Naive B cell (primary cell): ENCODE measurements at regions not wholly inside any gene's neighbourhood (a gene's known extent, or its start where the extent isn't known, plus 50 kb on each side); places are given as distances from the start of the nearest gene placed in this dataset.
A peak's percentile ranks its signal among the peaks of the same experiment; 100 is the strongest.

Source experiments
- ATAC-seq, 2 donors: fragments of 150-1000 bp; cut with Tn5 transposase; 2 replicates each; pipeline ENCODE4 v1.10.0; 2021; ENCODE audit warnings: low read depth in 2 of 2, mild to moderate bottlenecking in 2 of 2, moderate library complexity in 2 of 2
- DNase-seq: peaks from one replicate; pipeline ENCODE4 v3.0.0; 2022
- H3K27ac Mint-ChIP-seq, 6 donors: one replicate each; pipeline ENCODE4 v1.8.0; 2020 to 2022; ENCODE audit warnings: mild to moderate bottlenecking in 6 of 6, mixed read lengths in 6 of 6, moderate library complexity in 5 of 6, inconsistent platforms in 2 of 6
- H3K27me3 Mint-ChIP-seq, 3 donors: one replicate each; pipeline ENCODE4 v1.8.0; 2021 to 2022; ENCODE audit warnings: mixed read lengths in 3 of 3, mild to moderate bottlenecking in 1 of 3
- H3K36me3 Mint-ChIP-seq, 2 donors: one replicate each; pipeline ENCODE4 v1.8.0; 2020 to 2022; ENCODE audit warnings: mixed read lengths in 2 of 2, inconsistent platforms in 1 of 2, mild to moderate bottlenecking in 1 of 2
- H3K4me1 Mint-ChIP-seq, 3 donors: one replicate each; pipeline ENCODE4 v1.8.0; 2020 to 2022; ENCODE audit warnings: mixed read lengths in 3 of 3, inconsistent platforms in 1 of 3, mild to moderate bottlenecking in 1 of 3, moderate library complexity in 1 of 3
- H3K4me3 Mint-ChIP-seq, 8 donors: one replicate each; pipeline ENCODE4 v1.8.0; 2020 to 2022; ENCODE audit warnings: mild to moderate bottlenecking in 8 of 8, mixed read lengths in 8 of 8, moderate library complexity in 8 of 8, inconsistent platforms in 2 of 8
- H3K9me3 Mint-ChIP-seq, 7 donors: one replicate each; pipeline ENCODE4 v1.8.0; 2020 to 2022; ENCODE audit warnings: mixed read lengths in 7 of 7, mild to moderate bottlenecking in 5 of 7, inconsistent platforms in 2 of 7, moderate library complexity in 1 of 7

- DNase-seq (no peak), ATAC-seq (no peak)
- peaks cover 0 to 14% (median 4%) of the 10 kb centered on the region in 7 donors for H3K9me3 Mint-ChIP-seq
- no peaks in the 10 kb centered on the region for H3K36me3 Mint-ChIP-seq
- no peak overlapping the region for H3K4me3 Mint-ChIP-seq
- no peak overlapping the region for H3K27ac Mint-ChIP-seq
- H3K4me1 Mint-ChIP-seq: no peaks in the 10 kb centered on the region
- H3K27me3 Mint-ChIP-seq: peaks cover 0 to 10% (median 5%) of the 10 kb centered on the region in 3 donors
Observed at GRCh38 chr10:24793648-24794379, 70.1 kb upstream of the ARHGAP21 start.

- DNase-seq (no peak), ATAC-seq (no peak)
- H3K4me3 Mint-ChIP-seq: no peak overlapping the region
- no peaks in the 10 kb centered on the region for H3K4me1 Mint-ChIP-seq
- H3K36me3 Mint-ChIP-seq: no peaks in the 10 kb centered on the region
- H3K27ac Mint-ChIP-seq: no peak overlapping the region
- H3K27me3 Mint-ChIP-seq: peaks cover 0 to 10% (median 5%) of the 10 kb centered on the region in 3 donors
- H3K9me3 Mint-ChIP-seq: peaks cover 0 to 11% (median 4%) of the 10 kb centered on the region in 7 donors
Observed at GRCh38 chr10:24792638-24793037, 69.0 kb upstream of the ARHGAP21 start.

DNA sequence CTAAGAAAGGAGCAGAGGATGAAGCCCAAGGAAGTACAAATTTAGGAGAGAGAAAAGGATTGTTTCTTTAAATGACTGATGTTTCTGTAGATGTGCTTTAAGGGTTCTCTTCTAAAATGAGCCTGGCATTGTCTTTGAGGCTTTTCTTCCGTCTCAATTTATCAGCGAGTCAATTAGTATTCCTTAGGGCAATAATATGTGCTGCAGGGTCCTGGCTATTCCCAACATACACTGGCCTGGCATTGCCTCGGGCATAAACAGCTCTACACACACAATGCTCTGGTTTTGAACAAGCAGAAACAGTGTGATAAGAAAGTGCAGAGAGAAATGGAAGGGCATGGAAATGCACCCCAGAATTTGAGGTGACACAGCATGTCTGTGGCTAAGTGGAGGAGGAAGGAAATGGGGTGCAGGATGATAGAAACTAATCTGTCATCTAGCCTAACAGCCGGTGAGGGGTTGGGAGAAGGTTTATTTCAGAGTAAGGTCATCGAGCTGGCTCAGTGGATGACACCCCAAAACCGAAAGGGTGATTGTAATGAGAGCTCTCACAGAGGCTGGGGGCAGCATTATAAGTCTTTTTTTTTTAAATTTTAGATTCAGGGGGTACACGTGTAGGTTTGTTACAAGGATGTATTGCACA lies 67.5 kb upstream of the ARHGAP21 start:
- Mint-ChIP-seq H3K4me3 (no peak overlapping the region), H3K9me3 (peaks cover 0 to 9% (median 2%) of the 10 kb centered on the region in 7 donors), H3K36me3 (no peaks in the 10 kb centered on the region), H3K27ac (no peak overlapping the region), H3K4me1 (no peaks in the 10 kb centered on the region), H3K27me3 (peaks cover 0 to 10% (median 5%) of the 10 kb centered on the region in 3 donors)
- no peak for ATAC-seq
- DNase-seq: no peak

GRCh38 chr10:24790599-24790998 lies 66.9 kb upstream of the ARHGAP21 start:
- H3K27me3 Mint-ChIP-seq: peaks cover 0 to 10% (median 5%) of the 10 kb centered on the region in 3 donors
- H3K4me1 Mint-ChIP-seq: no peaks in the 10 kb centered on the region
- peaks cover 0 to 9% (median 2%) of the 10 kb centered on the region in 7 donors for H3K9me3 Mint-ChIP-seq
- ATAC-seq (no peak), DNase-seq (no peak)
- no peak overlapping the region for H3K4me3 Mint-ChIP-seq
- H3K36me3 Mint-ChIP-seq: no peaks in the 10 kb centered on the region
- H3K27ac Mint-ChIP-seq: no peak overlapping the region

DNA sequence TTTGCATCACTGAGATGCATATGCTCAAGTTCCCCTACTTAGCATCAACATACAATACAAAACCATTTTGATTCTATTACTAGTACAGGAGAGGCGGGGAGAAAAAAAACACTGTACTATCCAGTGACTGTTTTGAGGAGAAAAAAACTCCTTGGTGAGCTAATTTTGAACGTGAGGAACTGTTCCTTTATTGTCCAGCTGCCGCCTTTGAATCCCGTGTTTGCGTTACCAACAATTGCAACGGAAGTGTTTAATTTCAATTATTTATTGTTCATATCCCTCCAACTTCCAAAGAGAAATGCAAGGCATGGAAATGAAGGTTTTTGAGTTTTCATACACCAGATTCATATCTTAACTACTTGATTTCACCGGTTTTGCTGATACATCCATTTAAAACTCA lies 66.4 kb upstream of the ARHGAP21 start:
- no peaks in the 10 kb centered on the region for H3K36me3 Mint-ChIP-seq
- H3K4me3 Mint-ChIP-seq: no peak overlapping the region
- ATAC-seq (no peak), DNase-seq (no peak)
- no peaks in the 10 kb centered on the region for H3K4me1 Mint-ChIP-seq
- peak overlapping the region in 1 of 6 donors; percentile 9 for H3K27ac Mint-ChIP-seq
- peaks cover 0 to 9% (median 2%) of the 10 kb centered on the region in 7 donors for H3K9me3 Mint-ChIP-seq
- H3K27me3 Mint-ChIP-seq: peaks cover 0 to 13% (median 5%) of the 10 kb centered on the region in 3 donors

DNA sequence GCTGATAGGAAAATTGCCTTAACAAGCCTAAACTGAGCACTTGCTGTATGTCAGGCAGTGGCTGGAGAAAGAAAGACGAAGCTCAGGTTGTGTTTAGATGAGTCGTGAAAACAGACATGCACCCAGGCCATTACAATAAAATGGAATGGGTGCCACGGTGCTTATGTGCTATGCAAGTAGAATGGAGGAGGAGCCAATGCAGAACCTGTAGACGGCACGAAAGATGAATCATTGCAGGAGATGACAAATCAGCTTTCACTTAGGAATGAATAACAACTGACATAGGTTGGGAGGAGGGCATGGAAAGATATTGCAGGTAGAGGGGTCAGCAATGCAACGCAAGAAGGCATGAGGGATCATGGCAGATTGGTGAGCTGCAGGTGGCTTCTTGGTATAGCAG lies 61.2 kb upstream of the ARHGAP21 start:
- Mint-ChIP-seq H3K27me3 (peaks cover 0 to 10% (median 8%) of the 10 kb centered on the region in 3 donors), H3K4me1 (peaks cover 0 to 4% (median 0%) of the 10 kb centered on the region in 3 donors), H3K36me3 (no peaks in the 10 kb centered on the region), H3K9me3 (peaks cover 0 to 5% (median 0%) of the 10 kb centered on the region in 7 donors), H3K4me3 (no peak overlapping the region), H3K27ac (peak overlapping the region in 1 of 6 donors; percentile 61)
- DNase-seq (no peak), ATAC-seq (no peak)

DNA sequence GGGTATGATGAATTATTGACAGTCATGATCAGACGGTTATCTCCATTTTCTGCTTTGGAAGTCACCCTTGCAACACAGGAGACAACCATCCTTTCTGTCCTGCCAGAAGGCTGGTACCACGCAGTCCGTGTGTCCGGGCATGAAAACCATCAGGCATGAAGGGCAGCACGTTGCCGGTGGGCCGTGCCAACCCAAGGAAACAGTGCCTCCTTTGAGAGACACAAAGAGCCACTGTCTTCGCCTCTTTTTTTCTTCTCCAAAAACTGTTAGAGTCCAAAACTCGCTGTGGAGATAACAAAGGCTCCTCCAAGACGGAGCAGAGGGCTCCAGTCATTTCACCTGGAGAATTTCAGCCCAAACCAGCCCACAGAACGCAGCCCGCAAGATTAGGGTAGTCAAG lies 60.4 kb upstream of the ARHGAP21 start:
- H3K4me1 Mint-ChIP-seq: peaks cover 0 to 4% (median 0%) of the 10 kb centered on the region in 3 donors
- DNase-seq: no peak
- no peak overlapping the region for H3K4me3 Mint-ChIP-seq
- H3K27ac Mint-ChIP-seq: no peak overlapping the region
- H3K9me3 Mint-ChIP-seq: peaks cover 0 to 5% (median 2%) of the 10 kb centered on the region in 7 donors
- no peaks in the 10 kb centered on the region for H3K36me3 Mint-ChIP-seq
- no peak for ATAC-seq
- H3K27me3 Mint-ChIP-seq: peaks cover 0 to 10% (median 8%) of the 10 kb centered on the region in 3 donors

GRCh38 chr10:24783504-24783903 lies 59.8 kb upstream of the ARHGAP21 start:
- H3K4me1 Mint-ChIP-seq: peaks cover 0 to 4% (median 0%) of the 10 kb centered on the region in 3 donors
- no peak for ATAC-seq
- H3K4me3 Mint-ChIP-seq: no peak overlapping the region
- H3K27ac Mint-ChIP-seq: no peak overlapping the region
- H3K36me3 Mint-ChIP-seq: no peaks in the 10 kb centered on the region
- H3K27me3 Mint-ChIP-seq: peaks cover 0 to 10% (median 8%) of the 10 kb centered on the region in 3 donors
- peaks cover 0 to 5% (median 2%) of the 10 kb centered on the region in 7 donors for H3K9me3 Mint-ChIP-seq
- no peak for DNase-seq

DNA sequence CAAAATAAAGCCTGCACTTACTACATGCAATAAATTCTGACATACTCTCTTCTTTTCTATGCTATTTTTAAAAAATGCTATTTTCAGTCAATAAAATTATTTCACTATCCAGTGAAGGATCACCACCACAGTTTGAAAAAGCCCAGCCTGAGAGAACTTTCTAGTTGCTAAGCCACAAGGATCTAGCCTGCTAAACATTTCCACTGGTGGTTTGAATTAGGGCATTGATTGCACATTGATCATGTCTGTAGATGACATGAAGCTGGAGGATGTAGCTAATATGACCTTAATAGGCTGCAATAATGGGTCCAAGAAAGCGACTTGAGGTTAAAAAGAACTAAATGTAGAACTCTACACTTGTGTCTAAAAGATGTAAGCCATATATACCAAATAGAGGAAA lies 56.0 kb upstream of the ARHGAP21 start:
- DNase-seq (no peak), ATAC-seq (no peak)
- Mint-ChIP-seq H3K4me1 (peaks cover 0 to 4% (median 0%) of the 10 kb centered on the region in 3 donors), H3K27ac (no peak overlapping the region), H3K36me3 (no peaks in the 10 kb centered on the region), H3K9me3 (peaks cover 0 to 5% (median 2%) of the 10 kb centered on the region in 7 donors), H3K27me3 (peaks cover 4 to 15% (median 10%) of the 10 kb centered on the region in 3 donors), H3K4me3 (no peak overlapping the region)

- ATAC-seq: no peak
- H3K4me1 Mint-ChIP-seq: peaks cover 0 to 4% (median 0%) of the 10 kb centered on the region in 3 donors
- peaks cover 0 to 4% (median 2%) of the 10 kb centered on the region in 7 donors for H3K9me3 Mint-ChIP-seq
- no peak for DNase-seq
- H3K27ac Mint-ChIP-seq: no peak overlapping the region
- no peak overlapping the region for H3K4me3 Mint-ChIP-seq
- no peaks in the 10 kb centered on the region for H3K36me3 Mint-ChIP-seq
- H3K27me3 Mint-ChIP-seq: peaks cover 7 to 12% (median 8%) of the 10 kb centered on the region in 3 donors
Observed at GRCh38 chr10:24778298-24778697, 54.6 kb upstream of the ARHGAP21 start.

DNA sequence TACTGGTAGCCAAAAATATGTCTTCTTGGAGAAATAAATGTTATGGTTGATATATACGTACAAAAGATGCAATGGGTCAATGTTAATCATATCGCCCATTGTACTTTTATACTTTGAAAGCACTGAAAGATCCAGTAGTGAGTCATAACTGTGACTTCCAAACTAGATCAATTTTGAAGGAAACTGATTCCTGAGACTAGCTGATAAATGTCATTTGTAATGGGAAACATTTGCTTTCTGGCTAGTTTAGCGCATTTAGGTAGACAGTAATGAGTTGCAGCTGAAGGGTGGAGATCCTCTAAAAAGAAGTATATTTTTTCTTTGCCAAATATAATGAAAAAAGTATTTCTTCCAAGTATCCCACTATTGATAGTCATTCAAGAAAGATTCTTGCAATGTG lies 53.5 kb upstream of the ARHGAP21 start:
- H3K4me1 Mint-ChIP-seq: no peaks in the 10 kb centered on the region
- peaks cover 0 to 2% (median 0%) of the 10 kb centered on the region in 7 donors for H3K9me3 Mint-ChIP-seq
- no peaks in the 10 kb centered on the region for H3K36me3 Mint-ChIP-seq
- H3K27me3 Mint-ChIP-seq: peaks cover 6 to 8% (median 7%) of the 10 kb centered on the region in 3 donors
- no peak overlapping the region for H3K4me3 Mint-ChIP-seq
- ATAC-seq: no peak
- H3K27ac Mint-ChIP-seq: no peak overlapping the region
- no peak for DNase-seq

- Mint-ChIP-seq H3K9me3 (no peaks in the 10 kb centered on the region), H3K36me3 (no peaks in the 10 kb centered on the region), H3K27me3 (peaks cover 6 to 8% (median 7%) of the 10 kb centered on the region in 3 donors), H3K4me3 (no peak overlapping the region), H3K27ac (no peak overlapping the region), H3K4me1 (no peaks in the 10 kb centered on the region)
- no peak for DNase-seq
- ATAC-seq: no peak
Observed at GRCh38 chr10:24773939-24774589, 50.4 kb upstream of the ARHGAP21 start.
